Umbilical cord (tissue), 1 donor: ENCODE measurements at regions not wholly inside any gene's neighbourhood (a gene's known extent, or its start where the extent isn't known, plus 50 kb on each side); places are given as distances from the start of the nearest gene placed in this dataset.
A peak's percentile ranks its signal among the peaks of the same experiment; 100 is the strongest.

Experiments used
- DNase-seq: peaks from one replicate; pipeline ENCODE4 v3.0.0-alpha.2; 2015; ENCODE audit warnings: low spot score

- DNase-seq = no peak
Observed at GRCh38 chr2:147137711-147138110, 707.1 kb upstream of the ACVR2A start.

- DNase-seq = no peak
Observed at GRCh38 chr2:147135376-147135775, 709.5 kb upstream of the ACVR2A start.

GRCh38 chr2:147133286-147133908 is 711.4 kb upstream of the ACVR2A start:
- no peak for DNase-seq

- no peak for DNase-seq
Observed at GRCh38 chr2:147125145-147125544, 719.7 kb upstream of the ACVR2A start.

- no peak for DNase-seq
Observed at GRCh38 chr2:147122944-147123343, 721.9 kb upstream of the ACVR2A start.

GRCh38 chr2:147110962-147111361 is 733.9 kb upstream of the ACVR2A start:
- DNase-seq = no peak

- no peak for DNase-seq
Observed at GRCh38 chr2:147110317-147110716, 734.5 kb upstream of the ACVR2A start.

- DNase-seq = no peak
Observed at GRCh38 chr2:147109291-147109690, 735.5 kb upstream of the ACVR2A start.

- DNase-seq = no peak
Observed at GRCh38 chr2:147108548-147108947, 736.3 kb upstream of the ACVR2A start.

DNA sequence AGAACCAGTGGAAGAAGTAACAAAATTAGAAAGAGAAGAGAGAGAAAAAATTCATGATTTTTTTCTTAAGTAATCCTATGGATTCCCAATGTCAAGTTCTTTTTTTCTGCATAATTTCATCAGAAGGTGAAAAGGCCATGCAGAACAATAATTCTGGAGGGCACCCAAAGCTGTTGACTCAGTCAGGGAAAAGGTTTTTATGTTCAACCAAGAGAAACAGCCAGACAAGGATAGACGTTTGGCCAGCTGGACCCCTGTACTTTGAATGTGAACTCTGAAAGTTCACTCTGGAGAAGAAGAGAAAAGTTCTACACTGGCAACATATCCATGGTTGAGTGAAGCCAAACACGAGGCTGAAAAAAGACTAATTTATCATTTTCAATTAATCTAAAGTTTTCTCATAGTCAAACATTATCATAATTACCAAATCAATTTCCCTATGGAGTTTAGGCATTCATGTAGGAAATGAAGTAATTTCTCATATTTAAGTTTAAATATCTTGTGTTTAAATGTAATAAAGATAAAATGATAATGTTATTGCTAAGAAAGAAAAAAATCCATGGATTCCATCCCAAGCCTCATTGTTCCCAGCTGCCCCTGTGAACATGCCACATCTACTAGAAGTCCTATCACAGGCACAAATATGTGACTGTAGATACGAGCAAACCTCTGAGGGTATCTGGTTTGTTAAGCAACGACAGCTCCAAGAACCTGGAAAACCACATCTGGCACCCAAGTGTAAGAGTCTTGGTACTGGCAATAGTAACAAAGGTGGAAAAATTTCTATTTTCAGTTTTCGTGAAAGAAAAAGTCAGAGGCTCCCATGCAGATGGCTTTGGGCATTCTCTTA is 742.7 kb upstream of the ACVR2A start:
- DNase-seq = no peak

GRCh38 chr2:147100406-147101035 is 744.3 kb upstream of the ACVR2A start:
- peak; percentile 5 for DNase-seq

DNA sequence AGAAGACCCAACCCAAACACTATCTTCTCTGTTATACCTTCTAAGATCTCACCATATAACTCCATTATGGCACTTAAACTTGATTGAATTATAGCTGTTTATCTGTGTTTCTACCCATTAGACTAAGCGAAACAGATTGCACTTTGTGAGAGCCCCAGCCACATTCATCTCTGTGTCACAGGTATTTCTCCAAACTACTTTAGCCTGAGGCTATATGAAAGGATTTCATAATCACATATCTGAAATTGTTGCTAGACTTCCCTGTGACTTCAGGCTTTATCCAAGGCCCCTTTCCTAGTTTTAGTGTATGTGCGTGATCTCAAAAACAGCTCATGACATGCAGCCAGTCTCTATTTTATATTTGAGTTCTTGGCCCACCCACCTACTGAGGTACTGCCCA is 745.0 kb upstream of the ACVR2A start:
- peak; percentile 45 for DNase-seq

- peak; percentile 15 for DNase-seq
Observed at GRCh38 chr2:147098940-147099339, 745.9 kb upstream of the ACVR2A start.

GRCh38 chr2:147097747-147098146 is 747.1 kb upstream of the ACVR2A start:
- DNase-seq = no peak

GRCh38 chr2:147096671-147097070 is 748.2 kb upstream of the ACVR2A start:
- no peak for DNase-seq

- no peak for DNase-seq
Observed at GRCh38 chr2:147095376-147095775, 749.5 kb upstream of the ACVR2A start.

DNA sequence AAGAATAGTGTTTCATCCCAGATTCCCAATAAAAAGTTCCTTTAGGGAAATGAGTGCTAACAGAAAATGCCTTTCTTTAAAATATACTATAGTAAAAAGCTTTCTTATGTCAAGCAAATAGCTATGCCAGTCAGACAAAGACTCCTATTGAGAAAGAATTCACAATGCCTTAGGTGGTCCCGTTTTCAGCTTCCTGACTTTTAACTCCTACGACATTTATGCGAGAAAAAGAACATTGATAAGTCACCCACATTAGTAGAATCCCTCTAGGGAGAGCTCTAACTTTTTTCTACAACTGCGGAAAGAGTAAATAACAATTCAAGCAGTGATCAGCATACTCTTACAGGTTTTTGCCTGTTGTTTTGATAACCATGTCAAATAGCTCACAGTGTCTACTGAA is 750.8 kb upstream of the ACVR2A start:
- DNase-seq = no peak

GRCh38 chr2:147092266-147092665 is 752.6 kb upstream of the ACVR2A start:
- no peak for DNase-seq

- DNase-seq = peak; percentile 28
Observed at GRCh38 chr2:147091448-147091847, 753.4 kb upstream of the ACVR2A start.

DNA sequence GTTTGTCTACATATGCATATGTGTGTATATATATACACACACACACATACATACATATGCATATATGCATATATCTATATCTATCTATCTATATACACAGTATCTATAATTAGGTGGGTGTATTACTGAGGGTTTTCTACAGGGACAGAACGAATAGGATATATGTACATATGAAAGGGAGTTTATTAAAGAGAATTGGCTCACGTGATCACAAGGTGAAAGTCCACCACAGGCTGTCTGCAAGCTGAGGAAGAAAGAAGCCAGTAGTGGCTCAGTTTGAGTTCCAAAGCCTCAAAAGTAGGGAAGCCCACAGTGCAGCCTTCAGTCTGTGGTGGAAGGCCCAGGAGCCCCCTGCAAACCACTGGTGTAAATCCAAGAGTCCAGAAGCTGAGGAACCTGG is 756.0 kb upstream of the ACVR2A start:
- no peak for DNase-seq

GRCh38 chr2:147086715-147087114 is 758.1 kb upstream of the ACVR2A start:
- peak; percentile 38 for DNase-seq

DNA sequence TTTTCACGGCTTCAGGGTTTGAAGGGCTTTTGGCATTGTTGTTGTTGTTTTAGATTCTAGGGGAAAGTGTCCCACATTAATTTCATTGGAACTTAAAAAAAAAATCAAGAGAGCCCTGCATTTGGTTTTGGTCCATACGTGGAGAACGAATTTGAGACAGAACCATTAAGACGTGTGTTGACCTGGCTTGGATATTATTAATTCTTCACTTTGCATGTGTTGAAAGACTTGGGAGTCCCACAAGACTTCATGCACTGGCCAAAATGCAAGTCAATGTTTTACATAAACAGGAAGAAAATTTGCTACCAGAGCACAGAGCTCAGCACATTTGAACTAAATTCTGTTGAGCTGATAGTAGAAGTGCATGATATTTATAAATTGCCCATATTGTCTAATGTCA is 761.2 kb upstream of the ACVR2A start:
- DNase-seq = no peak
